SK-N-SH (cell line): ENCODE measurements at regions not wholly inside any gene's neighbourhood (a gene's known extent, or its start where the extent isn't known, plus 50 kb on each side); places are given as distances from the start of the nearest gene placed in this dataset.

Experiments
- CTCF ChIA-PET: fragments of 300-600, 350-600 bp; formaldehyde crosslinking; extraction: SDS; loops from one replicate; lab custom pipeline; 2021; lab: Yijun Ruan, JAX
- POLR2A ChIA-PET: fragments of 350-600 bp; sonication (Branson Sonifier 250); formaldehyde crosslinking; extraction: SDS; loops from one replicate; lab custom pipeline; 2020; ENCODE audit warnings: antibody characterized with exemption, inconsistent platforms; lab: Yijun Ruan, JAX
- DNase-seq: peaks from one replicate; pipeline ENCODE4 v3.0.0; 2012
- H2AFZ ChIP-seq: fragments of 200-600 bp; sonication (generic); 2 replicates; pipeline ENCODE4 v1.8.1; 2016; ENCODE audit warnings: antibody characterized with exemption, mild to moderate bottlenecking, low read depth
- H3F3A ChIP-seq: fragments of 200-600 bp; sonication (generic); replicated peaks from 2 replicates; pipeline ENCODE3; 2016; ENCODE audit warnings: antibody characterized with exemption, mild to moderate bottlenecking; ENCODE audit not compliant: insufficient read depth
- H3K27ac ChIP-seq, 2 experiments: fragments of 200-500 bp in 1 of 2; fragments of 200-600 bp in 1 of 2; sonication (Bioruptor generic) in 1 of 2; sonication (generic), shearing (Covaris generic) in 1 of 2; 2 replicates each; pipeline versions ENCODE4 v1.5.1 to v1.6.1; 2014 to 2016; ENCODE audit warnings: low read depth in 2 of 2, inconsistent platforms in 1 of 2, low read length in 1 of 2, mild to moderate bottlenecking in 1 of 2, mixed read lengths in 1 of 2
- H3K27me3 ChIP-seq: fragments of 200-600 bp; sonication (generic), shearing (Covaris generic); 2 replicates; pipeline ENCODE4 v1.6.1; 2016; ENCODE audit warnings: mixed run types; ENCODE audit not compliant: insufficient read depth
- H3K36me3 ChIP-seq, 2 experiments: fragments of 200-500 bp in 1 of 2; fragments of 200-600 bp in 1 of 2; sonication (Bioruptor generic) in 1 of 2; sonication (generic) in 1 of 2; replicated peaks in 1 of 2; 2 replicates each; pipeline versions ENCODE3 to v1.5.1; 2014 to 2016; ENCODE audit warnings: low read length in 1 of 2, mild to moderate bottlenecking in 1 of 2; ENCODE audit not compliant: insufficient read depth in 2 of 2, control insufficient read depth in 1 of 2
- H3K4me1 ChIP-seq, 2 experiments: fragments of 200-500 bp in 1 of 2; fragments of 200-600 bp in 1 of 2; sonication (Bioruptor generic) in 1 of 2; sonication (generic), shearing (Covaris generic) in 1 of 2; 2 replicates each; pipeline versions ENCODE4 v1.5.1 to v1.6.1; 2014 to 2016; ENCODE audit warnings: low read depth in 1 of 2, low read length in 1 of 2, mixed run types in 1 of 2; ENCODE audit not compliant: insufficient read depth in 2 of 2, control insufficient read depth in 1 of 2
- H3K4me2 ChIP-seq: fragments of 200-600 bp; sonication (generic), shearing (Covaris generic); 2 replicates; pipeline ENCODE4 v1.6.1; 2017; ENCODE audit warnings: mixed run types
- H3K4me3 ChIP-seq, 2 experiments: fragments of 200-500 bp in 1 of 2; fragments of 200-600 bp in 1 of 2; sonication (Bioruptor generic) in 1 of 2; sonication (generic), shearing (Covaris generic) in 1 of 2; 2 replicates each; pipeline versions ENCODE4 v1.5.1 to v1.8.1; 2014 to 2016; ENCODE audit warnings: low read depth in 2 of 2, inconsistent platforms in 1 of 2, low read length in 1 of 2, mild to moderate bottlenecking in 1 of 2, mixed read lengths in 1 of 2, moderate library complexity in 1 of 2
- H3K79me2 ChIP-seq: fragments of 200-600 bp; sonication (generic); 2 replicates; pipeline ENCODE4 v1.8.1; 2017; ENCODE audit warnings: mild to moderate bottlenecking; ENCODE audit not compliant: insufficient read depth
- H3K9ac ChIP-seq: fragments of 200-600 bp; sonication (generic); 2 replicates; pipeline ENCODE4 v1.6.1; 2017; ENCODE audit warnings: mixed run types
- H3K9me2 ChIP-seq: fragments of 200-600 bp; sonication (generic); 2 replicates; pipeline ENCODE4 v1.6.1; 2017; ENCODE audit warnings: mixed run types
- H3K9me3 ChIP-seq: fragments of 200-600 bp; sonication (generic); 2 replicates; pipeline ENCODE4 v1.6.1; 2017; ENCODE audit warnings: mixed run types, mild to moderate bottlenecking, moderate library complexity
- H4K20me1 ChIP-seq: fragments of 200-600 bp; sonication (generic); 2 replicates; pipeline ENCODE4 v1.6.1; 2017; ENCODE audit warnings: mild to moderate bottlenecking, mixed run types; ENCODE audit not compliant: insufficient read depth
- CHD2 ChIP-seq: fragments of 150-350 bp; IDR thresholded peaks from 2 replicates; pipeline ENCODE4 v1.6.1; 2018; ENCODE audit warnings: low read length; ENCODE audit not compliant: partially characterized antibody
- ELF1 ChIP-seq: IDR thresholded peaks from 2 replicates; pipeline ENCODE4 v1.4.0; 2012
- EP300 ChIP-seq, 2 experiments: IDR thresholded peaks; 2 replicates each; pipeline versions ENCODE4 v1.4.0 to v1.6.1; 2012; ENCODE audit warnings: borderline replicate concordance in 1 of 2, low read depth in 1 of 2, low read length in 1 of 2
- EZH2phosphoT487 ChIP-seq: fragments of 200-600 bp; sonication (generic); IDR thresholded peaks from 2 replicates; pipeline ENCODE4 v1.6.1; 2017; ENCODE audit warnings: low read depth, mixed run types, mild to moderate bottlenecking, antibody characterized with exemption, moderate library complexity, borderline replicate concordance
- FOSL2 ChIP-seq: IDR thresholded peaks from 2 replicates; pipeline ENCODE4 v1.4.0; 2012; ENCODE audit warnings: low read depth, mild to moderate bottlenecking, moderate library complexity, borderline replicate concordance
- FOXJ3 ChIP-seq: sonication (generic); formaldehyde crosslinking; IDR thresholded peaks from 2 replicates; pipeline ENCODE4 v1.5.1; 2020; ENCODE audit warnings: mild to moderate bottlenecking, missing genetic modification reagents
- FOXM1 ChIP-seq: IDR thresholded peaks from 2 replicates; pipeline ENCODE4 v1.4.0; 2012; ENCODE audit warnings: low read depth, mild to moderate bottlenecking
- GABPA ChIP-seq: IDR thresholded peaks from 2 replicates; pipeline ENCODE4 v1.4.0; 2012; ENCODE audit warnings: low read depth, mild to moderate bottlenecking
- GATA2 ChIP-seq: sonication (generic); formaldehyde crosslinking; IDR thresholded peaks from 2 replicates; pipeline ENCODE4 v1.5.0; 2020; ENCODE audit warnings: mild to moderate bottlenecking, missing genetic modification reagents
- JUND ChIP-seq: IDR thresholded peaks from 2 replicates; pipeline ENCODE4 v1.4.0; 2012
- MAX ChIP-seq: IDR thresholded peaks from 2 replicates; pipeline ENCODE4 v1.4.0; 2012; ENCODE audit warnings: low read depth
- MXI1 ChIP-seq: IDR thresholded peaks from 2 replicates; pipeline ENCODE4 v1.6.1; 2012; ENCODE audit warnings: mild to moderate bottlenecking, low read depth, low read length, improper control_type of control experiment
- NFIC ChIP-seq: IDR thresholded peaks from 2 replicates; pipeline ENCODE4 v1.4.0; 2012; ENCODE audit warnings: borderline replicate concordance
- NRF1 ChIP-seq: IDR thresholded peaks from 2 replicates; pipeline ENCODE4 v1.6.1; 2012; ENCODE audit warnings: low read depth, mild to moderate bottlenecking, low read length
- PBX3 ChIP-seq: IDR thresholded peaks from 2 replicates; pipeline ENCODE4; 2012
- RAD21 ChIP-seq: IDR thresholded peaks from 2 replicates; pipeline ENCODE4 v1.6.1; 2012; ENCODE audit warnings: mild to moderate bottlenecking, low read length
- RCOR1 ChIP-seq: fragments of 150-350 bp; IDR thresholded peaks from 2 replicates; pipeline ENCODE4 v1.6.1; 2017; ENCODE audit warnings: antibody characterized with exemption, low read length
- REST ChIP-seq: IDR thresholded peaks from 2 replicates; pipeline ENCODE4 v1.6.1; 2012; ENCODE audit warnings: mild to moderate bottlenecking, low read depth, low read length, moderate library complexity
- RXRA ChIP-seq: IDR thresholded peaks from 2 replicates; pipeline ENCODE4 v1.4.0; 2012; ENCODE audit warnings: low read depth, mild to moderate bottlenecking, borderline replicate concordance
- SIN3A ChIP-seq: IDR thresholded peaks from 2 replicates; pipeline ENCODE4 v1.6.1; 2012; ENCODE audit warnings: low read depth, mild to moderate bottlenecking, low read length, moderate library complexity, borderline replicate concordance
- SMC3 ChIP-seq: IDR thresholded peaks from 2 replicates; pipeline ENCODE4 v1.6.1; 2012; ENCODE audit warnings: low read depth, low read length, improper control_type of control experiment
- TCF12 ChIP-seq: IDR thresholded peaks from 2 replicates; pipeline ENCODE4 v1.4.0; 2012
- TEAD4 ChIP-seq: IDR thresholded peaks from 2 replicates; pipeline ENCODE4 v1.4.0; 2012; ENCODE audit warnings: mild to moderate bottlenecking, borderline replicate concordance; ENCODE audit not compliant: insufficient read depth
- USF1 ChIP-seq: IDR thresholded peaks from 2 replicates; pipeline ENCODE4 v1.4.0; 2012; ENCODE audit warnings: low read depth, borderline replicate concordance
- YY1 ChIP-seq: IDR thresholded peaks from 2 replicates; pipeline ENCODE4 v1.4.0; 2012; ENCODE audit warnings: low read depth, mild to moderate bottlenecking
- ZBTB33 ChIP-seq: IDR thresholded peaks from 2 replicates; pipeline ENCODE4 v1.4.0; 2012; ENCODE audit warnings: low read depth, borderline replicate concordance
- WGBS: methylation state at CpG from one replicate; pipeline ENCODE4 v1.1.6; 2017; ENCODE audit warnings: low lambda C conversion rate; 5-methylcytosine and 5-hydroxymethylcytosine counted together

GRCh38 chr10:34045571-34046190 is 711.2 kb upstream of the NRP1 start:
- CTCF ChIA-PET, result no interaction called here
- H3K9me3 ChIP-seq, result no peaks in the 10 kb centered on the region
- POLR2A ChIA-PET, result no interaction called here
- no peak for TF ChIP-seq RXRA
- TF ChIP-seq REST, result no peak
- TF ChIP-seq USF1, result no peak
- no peak for TF ChIP-seq FOXJ3 (CRISPR knock-in tag)
- TF ChIP-seq CHD2, result no peak
- TF ChIP-seq FOXM1, result no peak
- no peak for TF ChIP-seq RAD21
- TF ChIP-seq FOSL2, result peak; percentile 34; the same call in 1 of the 2 replicates
- no peak for TF ChIP-seq GABPA
- TF ChIP-seq GATA2 (CRISPR knock-in tag), result no peak
- TF ChIP-seq NFIC, result peak; percentile 32; the same call in 1 of the 2 replicates
- TF ChIP-seq TCF12, result peak; percentile 81
- no peak for TF ChIP-seq YY1
- TF ChIP-seq RCOR1, result no peak
- TF ChIP-seq EZH2phosphoT487, result no peak
- TF ChIP-seq TEAD4, result no peak
- no peak for TF ChIP-seq NRF1
- TF ChIP-seq JUND, result peak; percentile 47
- peak in 1 of 2 experiments; percentile 35; a peak in 1 of 4 replicates for TF ChIP-seq EP300 (IDR thresholded peaks at IDR 0.05; ENCODE audit: borderline replicate concordance in 1 of 2, low read depth in 1 of 2, low read length in 1 of 2)
- no peak for TF ChIP-seq ELF1
- no peak for TF ChIP-seq MXI1
- no peak for TF ChIP-seq SIN3A
- TF ChIP-seq PBX3, result peak; percentile 43; the same call in 1 of the 2 replicates
- TF ChIP-seq SMC3, result no peak
- no peak for TF ChIP-seq ZBTB33
- TF ChIP-seq MAX, result no peak

More at GRCh38 chr10:34045571-34046190, 711.2 kb upstream of the NRP1 start:
- Histone ChIP-seq H3K27ac (no peak overlapping the region), H3F3A (no peaks in the 10 kb centered on the region), H3K4me3 (no peak overlapping the region), H3K27me3 (no peaks in the 10 kb centered on the region), H3K36me3 (no peaks in the 10 kb centered on the region), H3K9ac (no peak overlapping the region), H4K20me1 (no peaks in the 10 kb centered on the region), H3K9me2 (no peaks in the 10 kb centered on the region), H3K4me2 (no peak overlapping the region), H3K79me2 (no peaks in the 10 kb centered on the region), H2AFZ (no peak overlapping the region), H3K4me1 (no peaks in the 10 kb centered on the region)
- DNase-seq, result no peak
- 67% methylated on average over 6 of the region's 6 CpGs for WGBS
